Pulmonary artery endothelial cell (primary cell): ENCODE measurements at regions not wholly inside any gene's neighbourhood (a gene's known extent, or its start where the extent isn't known, plus 50 kb on each side); places are given as distances from the start of the nearest gene placed in this dataset.

Experiments used
- DNase-seq: peaks from one replicate; pipeline ENCODE4 v3.0.0-alpha.2; 2011; ENCODE audit warnings: low read depth, low spot score

DNA sequence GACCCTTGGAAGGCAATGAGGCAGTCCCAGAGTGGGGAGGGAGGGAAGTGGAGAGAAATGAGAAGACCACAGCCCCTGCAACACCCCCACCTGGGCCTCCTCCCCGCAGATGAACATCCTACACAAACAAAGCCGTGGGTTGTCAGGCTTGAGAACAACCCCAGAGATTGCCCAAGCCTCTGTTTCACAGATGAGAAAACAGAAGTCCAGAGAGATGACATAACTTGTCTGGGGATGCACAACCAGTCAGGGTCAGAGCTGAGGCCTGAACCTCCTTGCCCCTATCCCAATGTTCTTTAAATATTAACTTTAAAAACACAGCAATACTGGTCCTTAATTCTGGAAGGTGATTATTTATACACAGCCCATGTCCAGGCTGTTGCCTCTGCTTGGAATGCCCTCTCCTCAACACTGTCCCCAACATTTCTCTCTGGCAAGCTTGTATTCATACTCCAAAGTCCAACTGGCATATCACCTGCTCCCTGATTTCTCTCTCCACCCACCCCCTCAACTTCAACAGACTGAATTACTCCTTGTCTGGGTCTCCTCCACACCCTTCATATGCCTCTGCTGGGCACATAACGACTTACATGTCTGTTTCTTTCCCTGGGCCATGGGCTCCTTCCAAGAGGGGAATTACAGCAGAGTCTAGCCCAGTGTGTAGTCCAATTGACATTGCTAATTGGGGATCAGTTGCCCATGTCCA is 135.5 kb upstream of the LRFN2 start:
- DNase-seq = no peak

DNA sequence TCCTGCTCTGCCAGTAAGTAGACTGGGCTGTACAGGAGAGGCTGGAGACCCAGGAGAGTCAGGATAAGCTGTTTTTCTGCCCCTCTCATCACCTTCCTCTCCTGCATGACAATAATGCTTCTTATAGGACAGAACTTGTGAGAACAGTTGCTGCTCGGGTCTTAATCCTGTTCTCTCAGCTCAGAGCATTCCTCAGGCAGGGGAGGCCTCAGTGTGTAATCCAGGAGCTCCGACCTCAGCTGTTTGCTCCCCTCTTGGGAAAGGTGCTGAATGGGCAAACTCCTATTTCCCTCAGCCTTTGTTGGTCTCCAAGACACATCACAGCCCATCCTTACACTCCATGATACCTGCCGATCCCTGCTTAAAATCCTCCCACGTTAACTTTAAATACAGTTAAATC is 134.9 kb upstream of the LRFN2 start:
- DNase-seq = no peak

DNA sequence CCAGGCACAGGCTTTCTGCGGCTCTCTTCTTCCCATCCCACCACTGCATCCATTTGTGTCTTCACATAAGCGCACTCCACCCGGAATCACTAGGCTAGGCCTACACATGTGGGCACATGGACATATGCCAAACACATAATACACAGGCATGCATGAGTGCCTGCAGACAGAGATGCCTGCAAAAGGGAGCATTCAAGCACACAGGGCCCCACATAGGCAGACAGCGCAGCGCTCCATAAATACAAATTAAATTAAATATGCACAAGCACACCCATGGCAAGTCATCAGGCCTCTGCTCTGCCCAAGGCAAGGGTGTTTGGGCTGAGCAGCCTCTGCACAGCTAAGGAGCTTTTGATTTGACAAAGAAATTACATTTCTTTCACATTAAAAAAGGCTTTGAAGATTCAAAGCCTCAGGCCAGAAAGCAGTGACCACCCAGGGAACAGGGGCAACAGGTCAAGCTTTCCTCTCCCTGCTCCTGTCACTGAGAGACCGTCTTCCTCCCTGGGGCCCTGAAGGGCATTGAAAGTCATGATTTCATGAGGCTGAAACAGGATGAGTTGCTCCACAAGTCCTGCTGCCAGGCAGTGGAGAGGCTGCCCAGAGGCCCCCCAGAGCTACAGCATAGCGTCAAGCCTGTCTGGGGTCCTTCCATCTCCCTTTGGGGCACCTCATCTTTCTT is 134.2 kb upstream of the LRFN2 start:
- no peak for DNase-seq

DNA sequence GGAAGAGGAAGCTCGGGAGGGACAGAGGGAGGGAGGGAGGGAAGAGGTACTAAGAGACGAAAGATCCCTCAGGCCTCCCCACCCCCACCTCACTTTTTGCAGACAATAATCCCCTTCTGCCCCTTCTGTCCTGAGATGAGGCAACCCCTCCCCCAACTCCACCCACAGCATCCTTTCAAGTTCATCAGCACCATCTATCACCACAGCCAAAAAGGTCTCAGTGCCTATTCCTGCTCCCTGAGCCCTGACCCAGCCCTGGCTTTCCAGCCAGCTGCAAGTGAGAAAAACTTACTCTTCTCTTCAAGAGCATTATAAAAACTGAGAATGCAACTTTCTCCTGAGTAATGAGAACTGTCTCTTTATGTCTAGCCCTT is 133.2 kb upstream of the LRFN2 start:
- DNase-seq = no peak

DNA sequence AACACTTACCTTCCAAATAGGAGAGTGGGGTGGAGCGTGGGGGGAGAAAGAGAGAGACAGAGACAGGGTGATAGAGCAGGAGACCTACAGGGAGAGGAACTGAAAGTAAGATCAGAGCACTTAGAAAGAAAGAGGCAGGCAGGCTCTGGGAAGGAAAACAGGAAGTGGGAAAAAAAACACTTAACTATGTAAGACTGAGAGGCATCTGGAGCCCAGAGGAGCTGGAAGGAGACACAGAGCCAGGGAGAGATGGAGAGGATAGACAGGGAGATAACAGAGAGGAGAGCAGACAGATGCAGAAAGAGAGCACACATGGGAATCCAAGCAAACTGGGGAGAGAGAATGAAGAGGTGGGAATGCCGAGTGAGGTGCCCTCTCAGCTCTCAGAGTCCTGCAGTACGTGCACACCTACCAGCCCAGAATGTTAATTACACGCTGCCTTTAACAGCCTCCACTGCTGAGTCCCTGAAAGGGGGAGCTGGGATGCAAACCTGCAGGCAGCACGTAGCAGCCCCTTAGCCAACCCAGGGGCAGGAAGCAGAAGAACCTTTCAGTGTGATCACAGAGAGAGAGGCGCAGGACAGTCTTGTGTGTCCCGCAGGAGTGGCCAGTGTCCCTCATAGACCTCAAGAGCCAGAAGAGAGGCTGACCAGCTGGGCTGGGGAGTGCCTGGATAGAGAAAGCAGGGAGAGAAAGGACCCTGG is 132.7 kb upstream of the LRFN2 start:
- DNase-seq = no peak

DNA sequence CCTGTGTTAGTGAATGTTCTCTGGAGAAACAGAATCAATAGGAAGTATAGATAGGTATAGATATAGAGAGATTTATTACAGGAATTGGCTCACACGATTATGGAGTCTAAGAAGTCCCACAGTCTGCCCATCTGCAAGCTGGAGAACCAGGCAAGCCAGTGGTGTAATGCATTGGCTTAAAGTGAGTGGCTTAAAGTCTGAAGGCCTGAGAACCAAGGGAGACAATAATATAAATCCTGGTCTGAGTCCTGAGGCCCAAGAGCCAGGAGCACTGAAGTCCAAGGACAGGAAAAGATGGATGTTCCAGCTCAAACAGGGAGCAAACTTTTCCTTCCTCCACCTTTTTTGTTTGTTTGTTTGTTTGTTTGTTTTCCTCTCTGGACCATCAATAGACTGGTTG is 131.2 kb upstream of the LRFN2 start:
- no peak for DNase-seq

DNA sequence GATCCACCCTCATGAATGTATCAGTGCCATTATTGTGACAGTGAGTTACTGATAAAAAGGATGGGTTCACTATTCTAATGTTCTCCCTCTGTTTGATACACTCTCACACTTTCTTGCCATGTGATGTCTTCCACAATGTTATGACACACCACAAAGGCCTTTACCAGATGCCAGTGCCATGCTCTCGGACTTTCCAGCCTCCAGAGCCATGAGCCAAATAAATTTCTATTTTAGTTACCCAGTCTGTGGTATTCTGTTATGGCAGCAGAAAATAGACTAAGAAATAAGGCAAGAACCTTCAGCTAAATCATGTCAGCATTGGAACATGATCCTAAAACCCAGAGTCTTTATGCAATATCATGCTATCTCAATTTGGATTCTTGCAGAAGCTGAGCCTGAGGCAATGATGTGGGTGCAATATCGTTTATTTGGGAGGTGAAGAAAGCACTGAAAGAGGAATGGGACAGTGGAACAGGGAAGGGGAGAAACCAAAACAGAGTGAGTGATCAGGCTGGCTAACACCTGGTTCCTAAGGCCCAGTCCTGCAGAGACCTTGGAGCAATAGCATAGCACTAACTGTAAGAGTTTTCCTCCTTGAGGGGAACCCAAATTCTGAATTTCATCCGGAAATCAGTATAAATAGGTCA is 130.4 kb upstream of the LRFN2 start:
- no peak for DNase-seq

DNA sequence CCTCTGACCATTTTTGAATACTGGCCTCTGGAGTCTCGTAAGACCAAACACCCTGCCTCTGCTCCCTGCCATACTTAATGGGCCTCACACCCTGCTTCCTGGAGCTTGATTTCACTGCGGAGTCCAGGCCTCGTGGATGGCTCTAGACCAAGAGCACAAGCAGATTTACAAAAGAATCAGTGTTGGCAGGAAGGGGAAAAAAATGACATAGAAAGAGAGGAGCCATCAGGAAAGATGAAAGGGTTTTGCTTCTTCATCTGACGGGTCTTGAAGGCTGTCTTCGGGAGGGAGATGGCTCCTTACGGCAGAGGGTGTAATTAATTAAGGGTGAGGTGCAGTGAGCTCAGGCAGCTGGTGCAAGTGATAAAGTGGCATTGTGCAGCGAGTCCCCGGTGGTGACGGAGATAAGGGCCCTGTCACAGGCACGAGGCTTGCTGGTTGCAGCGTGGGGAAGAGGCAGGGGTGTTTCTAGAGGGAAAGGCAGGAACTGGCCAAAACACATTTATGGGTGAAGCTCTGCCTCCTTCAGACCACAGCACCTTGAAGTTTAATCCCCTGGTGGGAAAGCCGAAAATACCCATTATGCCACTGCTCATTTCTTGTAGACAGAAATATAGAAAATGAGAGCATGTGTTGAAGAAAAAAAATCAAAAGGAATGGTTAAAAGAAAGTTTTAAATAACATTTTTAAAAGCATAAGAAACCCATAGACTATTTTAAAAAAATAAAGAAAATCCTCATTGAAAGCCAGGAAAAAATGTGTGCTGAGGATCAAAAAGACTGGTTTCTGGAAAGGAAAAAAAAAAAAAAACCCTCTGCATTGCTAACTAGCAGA is 128.6 kb upstream of the LRFN2 start:
- no peak for DNase-seq

DNA sequence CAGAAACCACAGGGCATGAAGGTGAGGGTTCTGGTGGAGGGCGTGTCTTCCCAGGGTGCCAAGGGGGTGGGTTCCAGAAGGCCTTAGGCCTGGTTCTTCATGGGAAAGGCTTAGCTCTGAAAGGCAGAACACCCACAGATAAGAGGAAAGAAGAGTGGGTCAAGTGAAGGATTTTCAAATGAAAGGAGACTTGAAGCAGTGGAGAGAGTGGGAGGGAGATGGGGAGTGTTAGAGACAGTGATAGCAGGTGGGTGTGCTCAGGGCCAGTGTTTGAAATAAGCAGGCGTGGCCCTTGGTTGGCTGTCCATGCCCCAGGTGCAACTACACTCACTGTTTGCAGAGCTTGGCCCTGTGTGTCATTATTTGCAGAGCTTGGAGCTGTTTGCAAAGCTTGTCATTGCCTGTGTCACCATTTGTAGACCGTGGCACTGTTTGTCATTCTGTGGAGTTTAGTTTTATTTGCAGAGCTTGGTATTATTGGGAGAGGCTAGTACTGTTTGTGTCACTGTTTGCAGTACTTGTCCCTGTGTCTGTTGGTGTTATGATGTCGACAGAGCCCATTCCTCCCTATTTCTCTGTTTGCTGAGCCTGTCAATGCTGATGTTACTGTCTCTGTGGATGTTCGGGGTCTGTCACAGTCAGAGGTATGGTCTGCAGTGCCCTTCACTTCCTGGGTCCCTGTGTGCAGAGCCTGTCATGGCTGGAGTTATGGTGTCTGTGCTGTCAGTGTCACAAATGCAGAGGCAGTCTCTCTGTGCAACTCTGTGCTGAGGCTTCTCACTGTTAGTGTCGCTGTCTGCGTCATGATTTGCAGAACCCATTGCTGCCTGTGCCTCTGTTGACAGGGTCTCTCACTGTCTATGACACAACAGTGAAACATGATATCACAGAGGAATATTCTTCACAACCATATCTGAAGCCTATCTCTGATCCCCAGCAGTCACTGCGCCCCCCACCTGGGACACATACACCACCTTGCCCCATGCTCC is 127.7 kb upstream of the LRFN2 start:
- DNase-seq = no peak

DNA sequence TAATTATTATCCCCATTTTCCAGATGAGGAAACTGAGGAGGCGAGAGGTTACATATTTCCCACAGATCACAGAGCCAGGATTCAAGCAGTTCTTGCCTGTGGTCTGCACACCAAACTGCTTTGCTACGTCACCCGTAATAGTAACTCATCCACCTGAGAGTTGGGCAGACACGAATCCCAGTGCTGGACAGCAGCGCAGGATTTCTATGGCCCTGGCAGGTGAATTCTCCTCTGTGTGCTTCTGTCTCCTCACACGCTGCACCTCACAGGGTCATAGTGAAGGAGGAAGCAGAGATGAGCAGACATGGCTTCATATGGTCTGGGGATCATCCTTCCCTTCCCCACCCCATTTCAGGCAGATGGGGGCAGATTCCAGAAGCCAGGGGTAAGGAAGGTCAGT is 127.0 kb upstream of the LRFN2 start:
- no peak for DNase-seq

DNA sequence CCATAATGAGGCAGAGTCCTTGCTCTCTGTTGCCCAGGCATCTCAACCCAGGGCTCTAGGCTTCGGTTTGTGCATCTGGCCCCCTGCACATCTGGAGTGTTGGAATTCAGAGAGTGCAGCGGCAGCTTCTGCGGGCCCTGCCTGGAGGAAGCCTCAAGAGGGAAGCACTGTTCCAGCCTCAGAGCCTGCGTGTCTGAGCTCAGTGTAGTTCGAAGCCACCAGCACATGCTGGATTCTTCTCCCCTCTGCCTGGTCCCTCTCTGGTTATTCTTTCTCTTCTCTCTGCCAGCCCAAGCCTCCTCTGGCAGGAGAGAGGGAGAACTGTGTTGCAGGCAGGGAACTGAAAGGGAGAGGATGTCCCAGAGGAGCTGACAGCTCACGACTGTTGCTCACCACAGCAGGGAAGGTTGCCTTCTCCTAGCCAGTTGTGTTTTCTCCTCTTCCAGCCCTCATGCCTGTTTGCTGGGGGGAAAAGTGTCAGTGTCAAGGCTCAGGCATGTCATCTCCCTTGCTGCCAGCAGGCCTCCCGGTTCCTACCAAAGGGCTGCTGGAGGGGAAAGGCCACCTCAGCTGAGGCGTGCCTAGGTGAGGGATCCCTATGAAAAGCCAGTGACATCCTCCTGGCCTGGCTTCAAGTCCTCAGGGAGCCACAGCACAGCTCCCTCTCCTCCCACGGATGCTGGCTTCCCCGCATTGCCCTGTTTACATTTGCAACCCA is 126.0 kb upstream of the LRFN2 start:
- no peak for DNase-seq

DNA sequence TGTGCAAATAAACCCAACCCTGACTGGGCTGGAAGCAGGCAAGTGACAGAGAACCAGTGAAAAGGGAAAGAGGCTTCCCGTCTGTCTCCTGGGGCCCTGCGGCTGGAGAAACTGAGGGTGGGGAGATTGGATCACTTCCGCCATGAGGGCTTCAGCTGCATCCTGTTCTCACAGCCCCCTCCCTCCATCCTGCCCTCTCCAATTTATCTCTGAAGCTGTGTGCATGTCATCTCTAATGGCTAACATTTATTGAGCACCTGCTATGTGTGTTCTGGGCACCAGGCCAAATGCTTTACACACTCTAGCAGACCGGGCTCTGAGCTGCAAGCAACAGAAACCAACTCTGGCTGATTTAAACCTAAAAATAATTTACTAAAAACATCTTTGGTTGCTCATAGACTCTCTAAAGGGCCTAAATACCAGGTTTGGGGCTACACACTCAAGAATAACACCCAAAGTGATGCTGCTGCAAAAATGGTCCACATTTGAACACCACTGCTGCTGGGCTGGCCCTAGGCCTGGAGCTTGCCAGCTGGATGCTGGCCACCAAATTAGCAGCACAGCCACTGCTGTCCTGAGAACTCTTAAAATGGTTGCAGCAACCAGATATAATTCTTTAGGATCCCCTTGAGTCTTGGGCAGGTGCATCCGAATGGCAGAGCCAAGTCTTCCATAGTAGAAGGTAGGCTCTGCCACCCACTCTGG is 123.6 kb upstream of the LRFN2 start:
- no peak for DNase-seq

DNA sequence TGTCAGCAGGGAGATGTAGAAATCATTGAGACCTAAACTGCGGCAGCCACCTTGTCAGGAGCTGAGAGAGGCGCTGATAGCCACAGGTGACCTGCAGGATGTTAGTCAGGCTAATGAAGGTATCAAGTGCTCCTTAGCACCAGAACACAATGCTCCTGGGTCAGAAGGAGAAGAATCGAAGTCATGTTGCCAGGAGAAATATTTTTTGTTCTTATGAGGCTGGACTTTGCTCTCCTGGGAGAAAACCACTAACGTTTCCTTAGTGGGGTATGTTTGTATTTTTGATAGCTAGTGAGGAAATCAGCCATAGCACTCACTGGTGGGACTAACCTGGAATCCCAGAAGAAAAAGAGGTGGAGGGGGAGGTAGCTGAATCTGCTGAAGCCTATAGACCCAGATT is 120.9 kb upstream of the LRFN2 start:
- no peak for DNase-seq

DNA sequence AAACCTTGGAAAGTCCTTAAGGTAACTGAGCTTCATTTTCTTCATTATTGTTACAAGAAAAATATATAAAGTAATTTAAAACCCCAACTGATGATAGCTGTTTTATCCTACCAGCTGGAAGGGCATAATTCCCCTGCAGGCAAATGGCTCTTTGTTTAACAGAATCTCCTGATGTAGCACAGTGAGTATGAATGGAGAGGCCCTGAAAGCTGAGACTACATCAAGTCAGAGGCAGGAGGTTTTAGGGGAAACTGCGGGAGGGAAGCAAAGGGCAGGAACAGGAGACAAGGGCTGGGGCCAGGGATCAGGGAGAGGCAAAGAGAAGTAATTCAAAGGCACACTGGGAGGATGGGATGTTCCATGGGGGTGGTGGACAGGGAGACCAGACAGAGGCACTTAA is 119.0 kb upstream of the LRFN2 start:
- no peak for DNase-seq

DNA sequence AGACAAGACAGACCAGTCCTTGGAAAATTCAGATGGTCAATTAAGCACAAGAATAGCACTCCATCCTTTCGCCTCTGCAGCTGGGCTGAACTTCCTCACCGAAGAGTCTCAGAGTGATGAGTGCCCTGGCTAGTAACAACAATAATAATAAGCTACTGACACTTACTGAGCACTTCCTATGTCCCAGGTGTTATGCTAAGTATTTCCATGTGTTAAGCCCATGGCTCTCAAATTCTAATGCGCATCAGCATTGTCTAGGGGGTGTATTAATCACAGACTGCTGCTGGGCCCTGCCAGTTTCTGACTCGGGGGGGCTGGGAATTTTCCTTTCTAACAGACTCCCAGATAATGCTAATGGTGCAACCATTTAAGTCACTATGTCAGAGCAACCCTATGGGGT is 118.2 kb upstream of the LRFN2 start:
- no peak for DNase-seq

DNA sequence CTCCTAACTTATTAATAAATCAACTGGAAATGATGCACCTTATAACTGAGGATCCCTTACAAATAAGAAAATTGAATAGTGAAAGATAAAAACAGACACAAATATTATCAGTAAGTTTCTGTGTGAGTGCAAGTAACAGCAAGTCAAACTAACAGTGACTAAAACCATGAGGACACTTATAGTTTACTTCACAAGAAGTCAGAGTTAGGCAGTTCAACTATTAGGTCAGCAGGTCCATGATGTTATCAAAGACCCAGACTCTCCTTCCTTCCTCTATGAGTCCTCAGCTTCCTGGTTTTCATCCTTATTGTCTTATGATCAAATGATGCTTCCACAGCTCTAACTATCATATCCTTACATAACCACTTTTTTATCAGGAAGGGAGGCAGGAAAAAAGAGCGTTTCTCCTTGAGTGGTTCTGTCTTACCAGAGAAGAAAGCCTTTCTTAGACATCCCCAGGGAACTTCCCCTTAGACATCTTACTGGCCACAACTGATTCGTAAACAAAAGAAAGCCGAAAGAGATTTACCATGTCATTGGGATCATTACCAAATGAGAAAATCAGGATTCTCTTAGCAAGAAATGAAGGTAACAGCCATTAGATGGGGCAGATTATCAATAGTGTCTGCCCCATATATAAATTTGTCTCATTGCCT is 114.3 kb upstream of the LRFN2 start:
- no peak for DNase-seq

DNA sequence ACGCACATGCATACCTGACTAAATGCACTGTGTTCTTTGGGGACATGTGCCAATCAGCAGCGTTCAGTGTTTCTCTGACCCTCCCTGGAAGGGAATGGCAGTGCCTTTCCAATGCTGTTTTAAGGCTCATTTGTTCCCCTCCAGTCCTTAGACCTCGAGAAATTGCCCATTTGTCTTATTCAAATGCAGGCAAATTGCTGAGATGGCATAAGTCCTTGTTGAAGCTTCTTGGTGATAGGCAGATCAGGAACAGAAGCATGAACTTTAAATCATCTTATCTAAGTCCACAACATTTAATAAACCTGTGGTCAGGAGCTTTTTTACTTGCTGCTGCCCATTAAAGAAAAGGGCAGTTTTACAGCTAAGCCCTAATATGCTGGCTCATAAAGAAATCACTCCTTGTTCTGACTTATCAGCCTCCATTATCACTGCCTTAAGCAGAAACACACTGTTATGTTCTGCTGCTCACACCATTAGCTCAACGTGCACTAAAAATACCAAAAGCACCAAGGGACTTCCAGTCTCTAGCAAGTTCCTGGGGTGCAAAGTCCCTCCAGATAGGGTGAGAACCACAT is 112.9 kb upstream of the LRFN2 start:
- no peak for DNase-seq
